A549 (cell line): ENCODE measurements at regions not wholly inside any gene's neighbourhood (a gene's known extent, or its start where the extent isn't known, plus 50 kb on each side); places are given as distances from the start of the nearest gene placed in this dataset.

Experiments used
- BHLHE40 ChIP-seq: IDR thresholded peaks from 2 replicates; pipeline ENCODE4 v1.6.1; 2012; ENCODE audit warnings: low read depth, low read length, inconsistent platforms
- CTCF ChIP-seq: fragments of >200 bp; sonication (Bioruptor Twin); formaldehyde crosslinking; IDR thresholded peaks from 3 replicates; pipeline ENCODE4 v1.5.1; 2016
- KDM1A ChIP-seq: fragments of 200-600 bp; sonication (generic); IDR thresholded peaks from 2 replicates; pipeline ENCODE4 v1.6.1; 2016; ENCODE audit warnings: low read depth, mild to moderate bottlenecking
- KDM5A ChIP-seq: fragments of 200-600 bp; sonication (generic); IDR thresholded peaks from 2 replicates; pipeline ENCODE4 v1.6.1; 2016; ENCODE audit warnings: antibody characterized with exemption, mild to moderate bottlenecking
- MAX ChIP-seq: IDR thresholded peaks from 2 replicates; pipeline ENCODE4 v1.6.1; 2012
- PHF8 ChIP-seq: fragments of 200-600 bp; sonication (generic); IDR thresholded peaks from 2 replicates; pipeline ENCODE4 v1.6.1; 2016; ENCODE audit warnings: low read depth, mild to moderate bottlenecking, antibody characterized with exemption, moderate library complexity, borderline replicate concordance
- POLR2A ChIP-seq: IDR thresholded peaks from 2 replicates; pipeline ENCODE4 v1.6.1; 2012; ENCODE audit warnings: mild to moderate bottlenecking, low read length
- ZFP36 ChIP-seq: fragments of 450-650 bp; IDR thresholded peaks from 2 replicates; pipeline ENCODE4 v1.6.1; 2014; ENCODE audit warnings: borderline replicate concordance; ENCODE audit not compliant: partially characterized antibody
- TF ChIP-seq, protein P1 (sequence below): fragments of 150-350 bp; IDR thresholded peaks from 2 replicates; pipeline ENCODE4 v1.6.1; 2014; ENCODE audit warnings: low read depth, mild to moderate bottlenecking, low read length
- TF ChIP-seq, protein P2 (sequence below): fragments of 200-600 bp; sonication (generic); IDR thresholded peaks from 2 replicates; pipeline ENCODE4 v1.6.1; 2016; ENCODE audit warnings: antibody characterized with exemption, mild to moderate bottlenecking, moderate library complexity

- TF ChIP-seq BHLHE40 (no peak), MAX (no peak), CTCF (no peak), POLR2A (no peak), KDM5A (no peak), PHF8 (no peak), KDM1A (no peak), ZFP36 (no peak)
- TF ChIP-seq, protein P1, sequence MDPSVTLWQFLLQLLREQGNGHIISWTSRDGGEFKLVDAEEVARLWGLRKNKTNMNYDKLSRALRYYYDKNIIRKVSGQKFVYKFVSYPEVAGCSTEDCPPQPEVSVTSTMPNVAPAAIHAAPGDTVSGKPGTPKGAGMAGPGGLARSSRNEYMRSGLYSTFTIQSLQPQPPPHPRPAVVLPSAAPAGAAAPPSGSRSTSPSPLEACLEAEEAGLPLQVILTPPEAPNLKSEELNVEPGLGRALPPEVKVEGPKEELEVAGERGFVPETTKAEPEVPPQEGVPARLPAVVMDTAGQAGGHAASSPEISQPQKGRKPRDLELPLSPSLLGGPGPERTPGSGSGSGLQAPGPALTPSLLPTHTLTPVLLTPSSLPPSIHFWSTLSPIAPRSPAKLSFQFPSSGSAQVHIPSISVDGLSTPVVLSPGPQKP, result no peak
- TF ChIP-seq, protein P2, sequence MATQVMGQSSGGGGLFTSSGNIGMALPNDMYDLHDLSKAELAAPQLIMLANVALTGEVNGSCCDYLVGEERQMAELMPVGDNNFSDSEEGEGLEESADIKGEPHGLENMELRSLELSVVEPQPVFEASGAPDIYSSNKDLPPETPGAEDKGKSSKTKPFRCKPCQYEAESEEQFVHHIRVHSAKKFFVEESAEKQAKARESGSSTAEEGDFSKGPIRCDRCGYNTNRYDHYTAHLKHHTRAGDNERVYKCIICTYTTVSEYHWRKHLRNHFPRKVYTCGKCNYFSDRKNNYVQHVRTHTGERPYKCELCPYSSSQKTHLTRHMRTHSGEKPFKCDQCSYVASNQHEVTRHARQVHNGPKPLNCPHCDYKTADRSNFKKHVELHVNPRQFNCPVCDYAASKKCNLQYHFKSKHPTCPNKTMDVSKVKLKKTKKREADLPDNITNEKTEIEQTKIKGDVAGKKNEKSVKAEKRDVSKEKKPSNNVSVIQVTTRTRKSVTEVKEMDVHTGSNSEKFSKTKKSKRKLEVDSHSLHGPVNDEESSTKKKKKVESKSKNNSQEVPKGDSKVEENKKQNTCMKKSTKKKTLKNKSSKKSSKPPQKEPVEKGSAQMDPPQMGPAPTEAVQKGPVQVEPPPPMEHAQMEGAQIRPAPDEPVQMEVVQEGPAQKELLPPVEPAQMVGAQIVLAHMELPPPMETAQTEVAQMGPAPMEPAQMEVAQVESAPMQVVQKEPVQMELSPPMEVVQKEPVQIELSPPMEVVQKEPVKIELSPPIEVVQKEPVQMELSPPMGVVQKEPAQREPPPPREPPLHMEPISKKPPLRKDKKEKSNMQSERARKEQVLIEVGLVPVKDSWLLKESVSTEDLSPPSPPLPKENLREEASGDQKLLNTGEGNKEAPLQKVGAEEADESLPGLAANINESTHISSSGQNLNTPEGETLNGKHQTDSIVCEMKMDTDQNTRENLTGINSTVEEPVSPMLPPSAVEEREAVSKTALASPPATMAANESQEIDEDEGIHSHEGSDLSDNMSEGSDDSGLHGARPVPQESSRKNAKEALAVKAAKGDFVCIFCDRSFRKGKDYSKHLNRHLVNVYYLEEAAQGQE, result no peak
These were observed 762.1 kb upstream of the TMEM132C start for GRCh38 chr12:127504874-127505273.
